Endothelial cell of hepatic sinusoid (primary cell): ENCODE measurements at regions not wholly inside any gene's neighbourhood (a gene's known extent, or its start where the extent isn't known, plus 50 kb on each side); places are given as distances from the start of the nearest gene placed in this dataset.
"Not testable (repeated sequence)": the region's sequence is repeated elsewhere in the genome, so short reads cannot be mapped to it uniquely, and the experiment has no call there.

ENCODE experiments used
- in situ Hi-C: cut with HindIII; loops from 2 replicates; pipeline ENCODE4 v1.10.0; 2017; ENCODE audit warnings: low sequenced_read_pairs

GRCh38 chr5:58308384-58308783, 151.5 kb downstream of the PLK2 start:
- in situ Hi-C loops, result not testable (repeated sequence)

- in situ Hi-C loops, result no loop called here
These were observed 159.5 kb downstream of the PLK2 start for GRCh38 chr5:58300346-58300895.

- in situ Hi-C loops, result no loop called here
These were observed 160.6 kb downstream of the PLK2 start for GRCh38 chr5:58299256-58299655.

GRCh38 chr5:58294598-58295305, 165.1 kb downstream of the PLK2 start:
- in situ Hi-C loops, result no loop called here

GRCh38 chr5:58288275-58288674, 171.6 kb downstream of the PLK2 start:
- in situ Hi-C loops, result not testable (repeated sequence)

GRCh38 chr5:58286741-58287140, 173.1 kb downstream of the PLK2 start:
- in situ Hi-C loops, result no loop called here

GRCh38 chr5:58285900-58286299, 174.0 kb downstream of the PLK2 start:
- in situ Hi-C loops, result no loop called here

- in situ Hi-C loops, result no loop called here
These were observed 175.0 kb downstream of the PLK2 start for GRCh38 chr5:58284886-58285285.

GRCh38 chr5:58281189-58281588, 178.7 kb downstream of the PLK2 start:
- in situ Hi-C loops, result no loop called here

GRCh38 chr5:58279259-58279658, 180.6 kb downstream of the PLK2 start:
- in situ Hi-C loops, result no loop called here

GRCh38 chr5:58276431-58276830, 183.5 kb downstream of the PLK2 start:
- in situ Hi-C loops, result no loop called here

- in situ Hi-C loops, result no loop called here
These were observed 184.4 kb downstream of the PLK2 start for GRCh38 chr5:58275516-58275915.

GRCh38 chr5:58274191-58274590, 185.7 kb downstream of the PLK2 start:
- in situ Hi-C loops, result no loop called here

- in situ Hi-C loops, result no loop called here
These were observed 186.2 kb downstream of the PLK2 start for GRCh38 chr5:58273711-58274110.

GRCh38 chr5:58268268-58268667, 191.6 kb downstream of the PLK2 start:
- in situ Hi-C loops, result no loop called here

- in situ Hi-C loops, result no loop called here
These were observed 193.5 kb downstream of the PLK2 start for GRCh38 chr5:58266402-58266801.

- in situ Hi-C loops, result no loop called here
These were observed 194.5 kb downstream of the PLK2 start for GRCh38 chr5:58265246-58265930.

- in situ Hi-C loops, result loop anchor here (5.0 kb wide), 1 partner anchor 73 kb away; no protein-coding TSS in a partner anchor
These were observed 195.6 kb downstream of the PLK2 start for GRCh38 chr5:58264276-58264675.

- in situ Hi-C loops, result loop anchor here (5.0 kb wide), 1 partner anchor 74 kb away; no protein-coding TSS in a partner anchor
These were observed 196.6 kb downstream of the PLK2 start for GRCh38 chr5:58263296-58263695.

- in situ Hi-C loops, result loop anchor here (5.0 kb wide), 1 partner anchor 75 kb away; no protein-coding TSS in a partner anchor
These were observed 197.7 kb downstream of the PLK2 start for GRCh38 chr5:58262226-58262625.

- in situ Hi-C loops, result loop anchor here (5.0 kb wide), 1 partner anchor 76 kb away; no protein-coding TSS in a partner anchor
These were observed 198.3 kb downstream of the PLK2 start for GRCh38 chr5:58261605-58262004.

GRCh38 chr5:58260243-58260642, 199.6 kb downstream of the PLK2 start:
- in situ Hi-C loops, result loop anchor here (5.0 kb wide), 1 partner anchor 77 kb away; no protein-coding TSS in a partner anchor
